Astrocyte (in vitro differentiated cells and primary cell): ENCODE measurements at regions not wholly inside any gene's neighbourhood (a gene's known extent, or its start where the extent isn't known, plus 50 kb on each side); places are given as distances from the start of the nearest gene placed in this dataset.

ENCODE experiments used
- DNase-seq: peaks from one replicate; pipeline ENCODE4 v3.0.0-alpha.2; 2010; ENCODE audit warnings: low read depth
- FAIRE-seq: peaks from 2 replicates; lab custom pipeline; 2011; peaks lifted over from hg19 to GRCh38; lab: Jason Lieb, UNC
- H2AFZ ChIP-seq: 2 replicates; pipeline ENCODE4 v1.6.0; 2012; ENCODE audit warnings: low read depth, low read length, inconsistent platforms
- H3K27ac ChIP-seq: 2 replicates; pipeline ENCODE4 v1.5.1; 2011; ENCODE audit warnings: low read depth, low read length, inconsistent platforms
- H3K27me3 ChIP-seq: 2 replicates; pipeline ENCODE4 v1.6.0; 2011; ENCODE audit warnings: low read length, inconsistent platforms; ENCODE audit not compliant: insufficient read depth
- H3K36me3 ChIP-seq: 2 replicates; pipeline ENCODE4 v1.5.1; 2011; ENCODE audit warnings: low read length, inconsistent platforms; ENCODE audit not compliant: insufficient read depth
- H3K4me1 ChIP-seq: 2 replicates; pipeline ENCODE4 v1.5.1; 2011; ENCODE audit warnings: low read length, inconsistent platforms; ENCODE audit not compliant: insufficient read depth
- H3K4me2 ChIP-seq: 2 replicates; pipeline ENCODE4 v1.6.0; 2012; ENCODE audit warnings: low read length, inconsistent platforms
- H3K4me3 ChIP-seq: 2 replicates; pipeline ENCODE4 v1.5.1; 2011; ENCODE audit warnings: low read depth, mild to moderate bottlenecking, low read length, inconsistent platforms; ENCODE audit not compliant: insufficient read depth
- H3K79me2 ChIP-seq: 2 replicates; pipeline ENCODE4 v1.6.0; 2012; ENCODE audit warnings: mild to moderate bottlenecking, low read length, inconsistent platforms; ENCODE audit not compliant: insufficient read depth
- H3K9ac ChIP-seq: 2 replicates; pipeline ENCODE4 v1.6.0; 2012; ENCODE audit warnings: mild to moderate bottlenecking, low read length, inconsistent platforms
- H3K9me3 ChIP-seq: 2 replicates; pipeline ENCODE4 v1.5.1; 2012; ENCODE audit warnings: low read depth, mild to moderate bottlenecking, low read length, inconsistent platforms; ENCODE audit not compliant: insufficient read depth
- H4K20me1 ChIP-seq: 2 replicates; pipeline ENCODE4 v1.6.0; 2012; ENCODE audit warnings: low read length, inconsistent platforms; ENCODE audit not compliant: insufficient read depth
- H3K27ac Mint-ChIP-seq: one replicate; pipeline ENCODE4 v1.8.0; 2021; ENCODE audit warnings: mild to moderate bottlenecking, mixed read lengths; ENCODE audit not compliant: unreplicated experiment
- H3K27me3 Mint-ChIP-seq: one replicate; pipeline ENCODE4 v1.8.0; 2021; ENCODE audit warnings: low read depth, mixed read lengths; ENCODE audit not compliant: unreplicated experiment
- H3K36me3 Mint-ChIP-seq: one replicate; pipeline ENCODE4 v1.8.0; 2021; ENCODE audit warnings: low read depth, mixed read lengths; ENCODE audit not compliant: unreplicated experiment
- H3K4me1 Mint-ChIP-seq: one replicate; pipeline ENCODE4 v1.8.0; 2021; ENCODE audit warnings: low read depth, mixed read lengths; ENCODE audit not compliant: unreplicated experiment
- H3K4me3 Mint-ChIP-seq: one replicate; pipeline ENCODE4 v1.8.0; 2021; ENCODE audit warnings: mild to moderate bottlenecking, moderate library complexity, mixed read lengths; ENCODE audit not compliant: unreplicated experiment
- H3K9me3 Mint-ChIP-seq: one replicate; pipeline ENCODE4 v1.8.0; 2021; ENCODE audit warnings: mild to moderate bottlenecking, mixed read lengths; ENCODE audit not compliant: unreplicated experiment
- EZH2 ChIP-seq: IDR thresholded peaks from 2 replicates; pipeline ENCODE4 v1.6.1; 2012; ENCODE audit warnings: mild to moderate bottlenecking, low read length, inconsistent platforms; ENCODE audit not compliant: insufficient read depth
- TF ChIP-seq, protein P1 (sequence below): IDR thresholded peaks from 2 replicates; pipeline ENCODE4 v1.5.1; 2011; ENCODE audit warnings: low read depth, mild to moderate bottlenecking, inconsistent platforms, low read length, moderate library complexity; ENCODE audit not compliant: insufficient read depth

DNA sequence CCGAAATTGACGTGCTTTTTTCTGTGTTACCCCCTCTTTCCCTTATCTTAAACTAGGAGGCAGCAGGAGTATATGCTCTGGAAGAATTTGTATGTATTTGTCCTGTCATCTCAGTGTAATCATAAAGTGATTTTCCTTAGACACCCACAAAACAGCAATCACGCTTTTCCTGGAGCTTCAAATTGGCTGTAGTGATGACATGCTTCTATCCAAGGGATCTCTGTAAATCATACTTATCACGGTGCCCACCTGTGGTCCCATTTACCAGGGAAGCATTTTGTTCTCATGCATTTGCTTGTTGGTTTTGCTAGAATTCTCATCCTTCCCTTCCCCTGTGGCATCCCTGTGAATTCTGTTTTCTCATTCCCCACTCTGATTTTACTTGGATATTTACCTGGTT lies 220.8 kb upstream of the THUMPD2 start:
- H4K20me1 ChIP-seq: no peaks in the 10 kb centered on the region
- peaks cover 5% of the 10 kb centered on the region for H3K4me1 ChIP-seq
- Mint-ChIP-seq H3K36me3 (no peaks in the 10 kb centered on the region), H3K4me1 (peaks cover 24% of the 10 kb centered on the region), H3K27me3 (no peaks in the 10 kb centered on the region), H3K27ac (no peak overlapping the region), H3K4me3 (no peak overlapping the region), H3K9me3 (peaks cover 4% of the 10 kb centered on the region)
- H3K27me3 ChIP-seq: no peaks in the 10 kb centered on the region
- H3K4me2 ChIP-seq: no peak overlapping the region
- H3K79me2 ChIP-seq: no peaks in the 10 kb centered on the region
- H3K4me3 ChIP-seq: no peak overlapping the region
- TF ChIP-seq, protein P1, sequence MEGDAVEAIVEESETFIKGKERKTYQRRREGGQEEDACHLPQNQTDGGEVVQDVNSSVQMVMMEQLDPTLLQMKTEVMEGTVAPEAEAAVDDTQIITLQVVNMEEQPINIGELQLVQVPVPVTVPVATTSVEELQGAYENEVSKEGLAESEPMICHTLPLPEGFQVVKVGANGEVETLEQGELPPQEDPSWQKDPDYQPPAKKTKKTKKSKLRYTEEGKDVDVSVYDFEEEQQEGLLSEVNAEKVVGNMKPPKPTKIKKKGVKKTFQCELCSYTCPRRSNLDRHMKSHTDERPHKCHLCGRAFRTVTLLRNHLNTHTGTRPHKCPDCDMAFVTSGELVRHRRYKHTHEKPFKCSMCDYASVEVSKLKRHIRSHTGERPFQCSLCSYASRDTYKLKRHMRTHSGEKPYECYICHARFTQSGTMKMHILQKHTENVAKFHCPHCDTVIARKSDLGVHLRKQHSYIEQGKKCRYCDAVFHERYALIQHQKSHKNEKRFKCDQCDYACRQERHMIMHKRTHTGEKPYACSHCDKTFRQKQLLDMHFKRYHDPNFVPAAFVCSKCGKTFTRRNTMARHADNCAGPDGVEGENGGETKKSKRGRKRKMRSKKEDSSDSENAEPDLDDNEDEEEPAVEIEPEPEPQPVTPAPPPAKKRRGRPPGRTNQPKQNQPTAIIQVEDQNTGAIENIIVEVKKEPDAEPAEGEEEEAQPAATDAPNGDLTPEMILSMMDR: no peak
- TF ChIP-seq EZH2: no peak
- H3K36me3 ChIP-seq: no peaks in the 10 kb centered on the region
- FAIRE-seq (no peak), DNase-seq (no peak)
- H2AFZ ChIP-seq: no peak overlapping the region
- no peak overlapping the region for H3K9ac ChIP-seq
- no peaks in the 10 kb centered on the region for H3K9me3 ChIP-seq
- no peak overlapping the region for H3K27ac ChIP-seq

DNA sequence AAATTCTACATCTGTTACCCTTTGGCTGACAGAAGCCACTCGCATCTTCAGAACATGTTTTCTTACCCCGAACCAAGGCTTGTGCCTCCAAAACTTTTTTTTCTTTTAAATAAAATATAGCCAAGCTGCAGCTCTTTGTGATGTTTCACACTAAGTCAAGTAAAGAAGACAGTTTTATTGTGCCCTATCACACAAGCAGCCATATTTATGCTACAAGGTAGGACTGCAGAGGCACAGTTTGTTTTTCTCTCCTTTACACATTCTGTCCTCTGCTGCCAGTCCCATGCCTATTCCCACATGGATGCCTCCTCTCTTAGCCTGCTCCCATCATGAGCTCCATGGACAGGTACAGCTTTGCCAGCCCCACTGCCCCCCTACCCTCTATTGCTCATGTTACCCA lies 219.6 kb upstream of the THUMPD2 start:
- H3K27me3 ChIP-seq: no peaks in the 10 kb centered on the region
- peaks cover 4% of the 10 kb centered on the region for H3K9me3 Mint-ChIP-seq
- no peaks in the 10 kb centered on the region for H3K9me3 ChIP-seq
- no peaks in the 10 kb centered on the region for H3K27me3 Mint-ChIP-seq
- TF ChIP-seq EZH2: no peak
- TF ChIP-seq, protein P1: no peak
- DNase-seq (no peak), FAIRE-seq (no peak)
- H3K4me2 ChIP-seq: no peak overlapping the region
- H3K27ac Mint-ChIP-seq: no peak overlapping the region
- H3K4me3 ChIP-seq: no peak overlapping the region
- no peak overlapping the region for H3K9ac ChIP-seq
- H3K36me3 ChIP-seq: no peaks in the 10 kb centered on the region
- H2AFZ ChIP-seq: no peak overlapping the region
- H3K79me2 ChIP-seq: no peaks in the 10 kb centered on the region
- H3K36me3 Mint-ChIP-seq: no peaks in the 10 kb centered on the region
- H3K4me1 Mint-ChIP-seq: peaks cover 25% of the 10 kb centered on the region
- no peak overlapping the region for H3K27ac ChIP-seq
- H3K4me1 ChIP-seq: peaks cover 5% of the 10 kb centered on the region
- no peaks in the 10 kb centered on the region for H4K20me1 ChIP-seq
- H3K4me3 Mint-ChIP-seq: no peak overlapping the region

DNA sequence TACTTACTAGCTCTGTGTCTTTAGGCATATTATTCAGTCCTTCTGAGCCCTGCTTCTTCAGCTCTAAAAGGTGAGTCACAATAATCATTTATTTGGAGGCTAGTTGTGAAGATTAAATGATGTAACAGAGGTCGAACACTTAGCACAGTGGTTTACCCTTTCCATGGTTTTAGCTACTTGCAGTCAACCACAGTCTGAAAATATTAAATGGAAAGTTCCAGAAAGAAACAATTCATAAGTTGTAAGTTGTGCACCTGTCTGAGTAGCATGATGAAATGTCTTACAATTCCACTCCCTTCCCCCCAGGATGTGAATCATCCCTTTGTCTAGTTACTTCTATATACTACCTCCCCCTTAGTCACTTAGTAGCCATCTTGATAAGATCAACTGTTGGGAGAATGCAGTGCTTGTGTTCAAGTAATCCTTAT lies 217.6 kb upstream of the THUMPD2 start:
- H3K79me2 ChIP-seq: no peaks in the 10 kb centered on the region
- peak; percentile 60 for FAIRE-seq
- peak overlapping the region; percentile 62 for H3K27ac ChIP-seq

More for the DNA sequence above, 217.6 kb upstream of the THUMPD2 start:
- H4K20me1 ChIP-seq: no peaks in the 10 kb centered on the region
- peak; percentile 99 for DNase-seq
- peak overlapping the region; percentile 91 for H3K27ac Mint-ChIP-seq
- peak overlapping the region; percentile 3 for H3K4me2 ChIP-seq
- H3K9ac ChIP-seq: no peak overlapping the region
- no peaks in the 10 kb centered on the region for H3K9me3 ChIP-seq
- peaks cover 27% of the 10 kb centered on the region for H3K4me1 Mint-ChIP-seq
- no peaks in the 10 kb centered on the region for H3K36me3 ChIP-seq
- H3K27me3 ChIP-seq: no peaks in the 10 kb centered on the region
- H3K4me3 ChIP-seq: no peak overlapping the region
- no peak overlapping the region for H2AFZ ChIP-seq
- no peak for TF ChIP-seq EZH2
- H3K9me3 Mint-ChIP-seq: peaks cover 4% of the 10 kb centered on the region
- H3K4me3 Mint-ChIP-seq: no peak overlapping the region
- H3K27me3 Mint-ChIP-seq: no peaks in the 10 kb centered on the region
- peaks cover 5% of the 10 kb centered on the region for H3K4me1 ChIP-seq
- no peaks in the 10 kb centered on the region for H3K36me3 Mint-ChIP-seq
